DND-41 (cell line): ENCODE measurements at regions not wholly inside any gene's neighbourhood (a gene's known extent, or its start where the extent isn't known, plus 50 kb on each side); places are given as distances from the start of the nearest gene placed in this dataset.

Experiments
- EZH2 ChIP-seq: IDR thresholded peaks from 3 replicates; pipeline ENCODE4 v1.6.1; 2012; ENCODE audit warnings: borderline replicate concordance, low read depth, mild to moderate bottlenecking, moderate library complexity, low read length, inconsistent platforms; ENCODE audit not compliant: severe bottlenecking
- TF ChIP-seq, protein P1 (sequence below): IDR thresholded peaks from 2 replicates; pipeline ENCODE4 v1.5.1; 2012; ENCODE audit warnings: borderline replicate concordance, low read length, moderate library complexity, mild to moderate bottlenecking; ENCODE audit not compliant: poor library complexity, severe bottlenecking; ENCODE audit errors: extremely low read depth

GRCh38 chr22:49660794-49661781, 166.6 kb downstream of the BRD1 start:
- TF ChIP-seq, protein P1, sequence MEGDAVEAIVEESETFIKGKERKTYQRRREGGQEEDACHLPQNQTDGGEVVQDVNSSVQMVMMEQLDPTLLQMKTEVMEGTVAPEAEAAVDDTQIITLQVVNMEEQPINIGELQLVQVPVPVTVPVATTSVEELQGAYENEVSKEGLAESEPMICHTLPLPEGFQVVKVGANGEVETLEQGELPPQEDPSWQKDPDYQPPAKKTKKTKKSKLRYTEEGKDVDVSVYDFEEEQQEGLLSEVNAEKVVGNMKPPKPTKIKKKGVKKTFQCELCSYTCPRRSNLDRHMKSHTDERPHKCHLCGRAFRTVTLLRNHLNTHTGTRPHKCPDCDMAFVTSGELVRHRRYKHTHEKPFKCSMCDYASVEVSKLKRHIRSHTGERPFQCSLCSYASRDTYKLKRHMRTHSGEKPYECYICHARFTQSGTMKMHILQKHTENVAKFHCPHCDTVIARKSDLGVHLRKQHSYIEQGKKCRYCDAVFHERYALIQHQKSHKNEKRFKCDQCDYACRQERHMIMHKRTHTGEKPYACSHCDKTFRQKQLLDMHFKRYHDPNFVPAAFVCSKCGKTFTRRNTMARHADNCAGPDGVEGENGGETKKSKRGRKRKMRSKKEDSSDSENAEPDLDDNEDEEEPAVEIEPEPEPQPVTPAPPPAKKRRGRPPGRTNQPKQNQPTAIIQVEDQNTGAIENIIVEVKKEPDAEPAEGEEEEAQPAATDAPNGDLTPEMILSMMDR: no peak
- no peak for TF ChIP-seq EZH2
